K562 (cell line): ENCODE measurements at regions not wholly inside any gene's neighbourhood (a gene's known extent, or its start where the extent isn't known, plus 50 kb on each side); places are given as distances from the start of the nearest gene placed in this dataset.
A peak's percentile ranks its signal among the peaks of the same experiment; 100 is the strongest.

Source experiments
- ATF7 ChIP-seq: fragments of 450-650 bp; IDR thresholded peaks from 2 replicates; pipeline ENCODE4 v1.7.1; 2014; ENCODE audit warnings: mild to moderate bottlenecking, moderate library complexity
- C11orf30 ChIP-seq: fragments of 450-650 bp; IDR thresholded peaks from 2 replicates; pipeline ENCODE4 v1.6.1; 2016; ENCODE audit warnings: low read depth, mild to moderate bottlenecking
- CBX1 ChIP-seq: sonication (generic); IDR thresholded peaks from 2 replicates; pipeline ENCODE4 v1.6.1; 2016; ENCODE audit warnings: antibody characterized with exemption, low read depth, mild to moderate bottlenecking
- CTCF ChIP-seq, 3 experiments: IDR thresholded peaks in 2 of 3; conservative IDR thresholded peaks in 1 of 3; 2 replicates each; pipeline ENCODE4 v1.5.1; 2011 to 2012; ENCODE audit warnings: low read length in 3 of 3, mild to moderate bottlenecking in 3 of 3, control low read depth in 2 of 3, improper control_type of control experiment in 1 of 3, inconsistent platforms in 1 of 3, low read depth in 1 of 3, mixed read lengths in 1 of 3, moderate library complexity in 1 of 3; ENCODE audit not compliant: insufficient read depth in 2 of 3
- E2F6 ChIP-seq, 2 experiments: IDR thresholded peaks; 2 replicates each; pipeline ENCODE4 v1.6.1; 2011; ENCODE audit warnings: borderline replicate concordance in 1 of 2, control low read depth in 1 of 2, low read depth in 1 of 2, low read length in 1 of 2, mild to moderate bottlenecking in 1 of 2, mixed read lengths in 1 of 2, moderate library complexity in 1 of 2; ENCODE audit not compliant: insufficient read depth in 1 of 2, insufficient read length in 1 of 2, poor library complexity in 1 of 2, severe bottlenecking in 1 of 2; ENCODE audit errors: extremely low read depth in 1 of 2
- ELF1 ChIP-seq: fragments of 200-800 bp; sonication (Bioruptor generic); IDR thresholded peaks from 2 replicates; pipeline ENCODE4 v1.6.1; 2016; ENCODE audit warnings: missing genetic modification characterization, missing compliant biosample characterization
- EP400 ChIP-seq: fragments of 450-650 bp; IDR thresholded peaks from 2 replicates; pipeline ENCODE4 v1.6.1; 2017; ENCODE audit warnings: antibody characterized with exemption, mild to moderate bottlenecking, moderate library complexity
- ESRRA ChIP-seq: fragments of 450-650 bp; IDR thresholded peaks from 2 replicates; pipeline ENCODE4 v1.6.1; 2014; ENCODE audit warnings: low read depth, mild to moderate bottlenecking, moderate library complexity, borderline replicate concordance
- GABPA ChIP-seq: fragments of 200-800 bp; sonication (Bioruptor generic); conservative IDR thresholded peaks from 2 replicates; pipeline ENCODE4 v1.6.1; 2016; ENCODE audit warnings: low read depth, missing genetic modification characterization, missing compliant biosample characterization
- GTF2E2 ChIP-seq: fragments of 200-800 bp; sonication (Bioruptor generic); IDR thresholded peaks from 2 replicates; pipeline ENCODE4 v1.6.1; 2016; ENCODE audit warnings: missing genetic modification characterization, missing compliant biosample characterization
- MAX ChIP-seq: sonication (generic); formaldehyde crosslinking; IDR thresholded peaks from 2 replicates; pipeline ENCODE4 v1.9.0; 2022; ENCODE audit warnings: mild to moderate bottlenecking, missing genetic modification reagents
- MTA3 ChIP-seq: fragments of 450-650 bp; formaldehyde crosslinking; IDR thresholded peaks from 2 replicates; pipeline ENCODE4 v1.6.1; 2017; ENCODE audit warnings: mild to moderate bottlenecking, borderline replicate concordance
- NONO ChIP-seq, 2 experiments: fragments of 200-400 bp in 1 of 2; fragments of 450-650 bp in 1 of 2; formaldehyde crosslinking in 1 of 2; IDR thresholded peaks; 2 replicates each; pipeline ENCODE4 v1.6.1; 2017; ENCODE audit warnings: low read depth in 2 of 2, mild to moderate bottlenecking in 2 of 2, moderate library complexity in 2 of 2, low read length in 1 of 2
- NR4A1 ChIP-seq, 2 experiments: fragments of 250-450 bp in 1 of 2; fragments of 450-650 bp in 1 of 2; sonication (Bioruptor Pico) in 1 of 2; IDR thresholded peaks; 2 replicates each; pipeline versions ENCODE4 v1.4.0 to v1.6.1; 2016 to 2020; ENCODE audit warnings: mild to moderate bottlenecking in 2 of 2, missing compliant biosample characterization in 1 of 2, missing genetic modification characterization in 1 of 2, moderate library complexity in 1 of 2
- PHF8 ChIP-seq: fragments of 200-600 bp; sonication (generic); IDR thresholded peaks from 2 replicates; pipeline ENCODE4 v1.6.1; 2012; ENCODE audit warnings: mixed run types, mild to moderate bottlenecking, inconsistent platforms, low read length, moderate library complexity, borderline replicate concordance
- RAD21 ChIP-seq, 2 experiments: fragments of 250-450 bp in 1 of 2; fragments of 450-650 bp in 1 of 2; sonication (Bioruptor Pico) in 1 of 2; formaldehyde crosslinking in 1 of 2; IDR thresholded peaks in 1 of 2; conservative IDR thresholded peaks in 1 of 2; 2 replicates each; pipeline versions ENCODE4 v1.4.0 to v1.8.0; 2020 to 2022; ENCODE audit warnings: mild to moderate bottlenecking in 2 of 2, moderate library complexity in 1 of 2
- SUPT5H ChIP-seq: fragments of 450-650 bp; IDR thresholded peaks from 2 replicates; pipeline ENCODE4 v1.6.1; 2016
- ZFP36 ChIP-seq: fragments of 150-350 bp; IDR thresholded peaks from 2 replicates; pipeline ENCODE4 v1.6.1; 2018; ENCODE audit warnings: low read length, low read depth; ENCODE audit not compliant: partially characterized antibody
- ZNF121 ChIP-seq: sonication (generic); formaldehyde crosslinking; conservative IDR thresholded peaks from 2 replicates; pipeline ENCODE4 v1.8.0; 2022; ENCODE audit warnings: missing genetic modification reagents
- ZNF511 ChIP-seq: sonication (generic); formaldehyde crosslinking; IDR thresholded peaks from 2 replicates; pipeline ENCODE4 v1.8.0; 2022; ENCODE audit warnings: mild to moderate bottlenecking, missing genetic modification reagents

- TF ChIP-seq CTCF (IDR thresholded peaks at IDR 0.05 in 2 of 3, conservative IDR thresholded peaks at IDR 0.05 in 1 of 3; ENCODE audit: insufficient read depth in 2 of 3, low read depth in 1 of 3, low read length in 3 of 3) (peak; percentile 44 to 56 (median 50); a peak in 5 of 6 replicates), GTF2E2 (tag) (peak; percentile 24; the same call in 1 of the 2 replicates), NONO (IDR thresholded peaks at IDR 0.05; ENCODE audit: low read depth in 2 of 2, low read length in 1 of 2) (peak; percentile 28 to 70; a peak in 2 of 4 replicates), EP400 (peak; percentile 72; the same call in 1 of the 2 replicates), SUPT5H (peak; percentile 86), MTA3 (peak; percentile 78; the same call in 1 of the 2 replicates), ZNF121 (CRISPR knock-in tag) (peak; percentile 26; the same call in 1 of the 2 replicates), ZNF511 (CRISPR knock-in tag) (0 out of 2 replicates have a peak, but pooled peaks have one; percentile 26), MAX (CRISPR knock-in tag) (0 out of 2 replicates have a peak, but pooled peaks have one; percentile 35), RAD21 (CRISPR knock-in tag; conservative IDR thresholded peaks at IDR 0.05 in 1 of 2, IDR thresholded peaks at IDR 0.05 in 1 of 2) (peak in 1 of 2 experiments; percentile 58), GABPA (tag) (peak; percentile 90), ESRRA (peak; percentile 54; the same call in 1 of the 2 replicates), ATF7 (peak; percentile 71), CBX1 (peak; percentile 83; the same call in 1 of the 2 replicates), NR4A1 (CRISPR knock-in tag; IDR thresholded peaks at IDR 0.05) (peak; percentile 35; the same call in 1 of the 2 replicates), NR4A1 (tag; IDR thresholded peaks at IDR 0.05) (0 out of 2 replicates have a peak, but pooled peaks have one; percentile 26), C11orf30 (peak; percentile 57), ELF1 (peak; percentile 90), PHF8 (peak; percentile 52; the same call in 1 of the 2 replicates), ZFP36 (peak; percentile 9), E2F6 (IDR thresholded peaks at IDR 0.05; ENCODE audit: borderline replicate concordance in 1 of 2, extremely low read depth in 1 of 2, insufficient read depth in 1 of 2, insufficient read length in 1 of 2, low read depth in 1 of 2, low read length in 1 of 2, poor library complexity in 1 of 2, severe bottlenecking in 1 of 2) (peak in 1 of 2 experiments; percentile 27)
Observed at GRCh38 chr6:26956601-26957184, 290.8 kb upstream of the PRSS16 start (continued).
